GM12878 (cell line): ENCODE measurements at regions not wholly inside any gene's neighbourhood (a gene's known extent, or its start where the extent isn't known, plus 50 kb on each side); places are given as distances from the start of the nearest gene placed in this dataset.

Experiments used
- ATAC-seq: fragments of 200-7000 bp; cut with Tn5 transposase; 3 replicates; pipeline ENCODE4 v1.9.1; 2020; ENCODE audit warnings: mild to moderate bottlenecking, moderate library complexity
- BruUV-seq: library from RNA; stranded (reverse); fragments of 400-500 nt; replicated peaks from 2 replicates; lab custom pipeline; 2021; lab: Mats Ljungman, UMichigan
- CTCF ChIA-PET: fragments of 300-600 bp; sonication (Branson Sonifier 250); formaldehyde crosslinking; extraction: SDS; loops from one replicate; lab custom pipeline; 2021; ENCODE audit warnings: inconsistent platforms; lab: Yijun Ruan, JAX
- POLR2A ChIA-PET: fragments of 350-600 bp; formaldehyde crosslinking; extraction: SDS; loops from one replicate; lab custom pipeline; 2021; ENCODE audit warnings: inconsistent platforms; lab: Charles Lee
- RAD21 ChIA-PET: fragments of 300-600 bp; sonication (Branson Sonifier 250); formaldehyde crosslinking; loops from one replicate; lab custom pipeline; 2023; ENCODE audit warnings: antibody characterized with exemption; ENCODE audit not compliant: unreplicated experiment; lab: Charles Lee
- SMC1A ChIA-PET: fragments of 300-600 bp; sonication (Branson Sonifier 250); formaldehyde crosslinking; loops from one replicate; lab custom pipeline; 2023; ENCODE audit not compliant: unreplicated experiment, uncharacterized antibody; lab: Charles Lee
- DNase-seq: peaks from one replicate; pipeline ENCODE4 v3.0.0-alpha.2; 2011; ENCODE audit warnings: low read depth, low spot score
- FAIRE-seq: peaks from 3 replicates; lab custom pipeline; 2011; peaks lifted over from hg19 to GRCh38; lab: Jason Lieb, UNC
- H2AFZ ChIP-seq: 2 replicates; pipeline ENCODE4 v1.6.0; 2011; ENCODE audit warnings: low read depth, low read length, control low read depth; ENCODE audit not compliant: control insufficient read depth
- H3K27ac ChIP-seq: 2 replicates; pipeline ENCODE4 v1.5.1; 2011; ENCODE audit warnings: control low read depth; ENCODE audit not compliant: control insufficient read depth, insufficient read depth
- H3K27me3 ChIP-seq, 2 experiments: replicated peaks in 1 of 2; 2 replicates each; pipeline versions ENCODE4 v1.6.0 to v1.6.1; 2011; ENCODE audit warnings: low read length in 1 of 2; ENCODE audit not compliant: control insufficient read depth in 2 of 2, insufficient read depth in 2 of 2
- H3K36me3 ChIP-seq, 2 experiments: 2 replicates each; pipeline ENCODE4 v1.5.1; 2011; ENCODE audit warnings: low read length in 1 of 2; ENCODE audit not compliant: control insufficient read depth in 2 of 2, insufficient read depth in 2 of 2
- H3K4me1 ChIP-seq: 2 replicates; pipeline ENCODE4 v1.6.1; 2011; ENCODE audit warnings: mild to moderate bottlenecking, low read length, moderate library complexity, mixed read lengths; ENCODE audit not compliant: control insufficient read depth, insufficient read depth
- H3K4me2 ChIP-seq: 2 replicates; pipeline ENCODE4 v1.6.0; 2011; ENCODE audit warnings: control low read depth; ENCODE audit not compliant: control insufficient read depth, insufficient read depth
- H3K4me3 ChIP-seq: fragments of 200-600 bp; sonication (generic); 2 replicates; pipeline ENCODE4 v1.5.1; 2016
- H3K79me2 ChIP-seq: 2 replicates; pipeline ENCODE4 v1.6.0; 2011; ENCODE audit warnings: low read length; ENCODE audit not compliant: control insufficient read depth, insufficient read depth
- H3K9ac ChIP-seq: 2 replicates; pipeline ENCODE4 v1.8.0; 2011; ENCODE audit warnings: low read length, control low read depth, mixed read lengths; ENCODE audit not compliant: control insufficient read depth, insufficient read depth
- H3K9me3 ChIP-seq: replicated peaks from 3 replicates; pipeline ENCODE4 v1.5.1; 2011; ENCODE audit warnings: mild to moderate bottlenecking, low read length; ENCODE audit not compliant: control insufficient read depth, insufficient read depth
- H4K20me1 ChIP-seq: 2 replicates; pipeline ENCODE4 v1.6.0; 2011; ENCODE audit not compliant: control insufficient read depth, insufficient read depth
- CBFB ChIP-seq: IDR thresholded peaks from 2 replicates; pipeline ENCODE4 v1.6.1; 2016; ENCODE audit warnings: antibody characterized with exemption, low read depth
- CEBPB ChIP-seq, 2 experiments: fragments of 150-350 bp in 1 of 2; IDR thresholded peaks; 2 replicates each; pipeline ENCODE4 v1.6.1; 2012 to 2014; ENCODE audit warnings: low read depth in 2 of 2, low read length in 2 of 2, borderline replicate concordance in 1 of 2, inconsistent platforms in 1 of 2
- CHD1 ChIP-seq: IDR thresholded peaks from 2 replicates; pipeline ENCODE4 v1.6.1; 2012; ENCODE audit warnings: low read depth, low read length, improper control_type of control experiment
- CHD4 ChIP-seq: fragments of 200-600 bp; sonication (generic); IDR thresholded peaks from 2 replicates; pipeline ENCODE4 v1.6.1; 2016; ENCODE audit warnings: mild to moderate bottlenecking
- HDGF ChIP-seq: fragments of 450-650 bp; IDR thresholded peaks from 2 replicates; pipeline ENCODE4 v1.6.1; 2016; ENCODE audit warnings: antibody characterized with exemption
- POLR2AphosphoS2 ChIP-seq: IDR thresholded peaks from 2 replicates; pipeline ENCODE4 v1.6.1; 2011; ENCODE audit warnings: low read depth, mild to moderate bottlenecking, low read length, improper control_type of control experiment, moderate library complexity
- RFX5 ChIP-seq: IDR thresholded peaks from 2 replicates; pipeline ENCODE4 v1.6.1; 2011; ENCODE audit warnings: low read depth, low read length, improper control_type of control experiment
- WRNIP1 ChIP-seq: IDR thresholded peaks from 2 replicates; pipeline ENCODE4 v1.6.1; 2011; ENCODE audit warnings: low read depth, low read length, improper control_type of control experiment, borderline replicate concordance
- YY1 ChIP-seq: IDR thresholded peaks from 2 replicates; pipeline ENCODE4 v1.6.1; 2011; ENCODE audit warnings: low read depth, mild to moderate bottlenecking, low read length
- ZNF592 ChIP-seq: fragments of 450-650 bp; IDR thresholded peaks from 2 replicates; pipeline ENCODE4 v1.6.1; 2017; ENCODE audit warnings: mild to moderate bottlenecking, moderate library complexity
- ZNF622 ChIP-seq: fragments of 450-650 bp; IDR thresholded peaks from 2 replicates; pipeline ENCODE4 v1.6.1; 2017; ENCODE audit warnings: mild to moderate bottlenecking, inconsistent platforms
- WGBS: methylation state at CpG from one replicate; pipeline ENCODE4 v1.1.6; 2016; ENCODE audit warnings: low lambda C conversion rate; ENCODE audit not compliant: insufficient replicate concordance, insufficient coverage; ENCODE audit errors: missing lambda C conversion rate; 5-methylcytosine and 5-hydroxymethylcytosine counted together
- in situ Hi-C: fragments of 300-500 bp; cut with MboI; formaldehyde crosslinking; loops from 9 replicates; pipeline ENCODE4 v1.14.3; 2018; ENCODE audit warnings: mixed read lengths
- intact Hi-C: fragments of 100-400 bp; cut with micrococcal nuclease; formaldehyde crosslinking; loops from one replicate; pipeline ENCODE4 v1.14.2; 2022; ENCODE audit not compliant: unreplicated experiment
- TF ChIP-seq, protein P1 (sequence below): fragments of 450-650 bp; IDR thresholded peaks from 2 replicates; pipeline ENCODE4 v1.6.1; 2014; ENCODE audit warnings: mild to moderate bottlenecking
- TF ChIP-seq, protein P2 (sequence below): fragments of 450-650 bp; IDR thresholded peaks from 2 replicates; pipeline ENCODE4 v1.6.1; 2017; ENCODE audit warnings: low read depth, mild to moderate bottlenecking, moderate library complexity
- TF ChIP-seq, protein P3 (sequence below): IDR thresholded peaks from 2 replicates; pipeline ENCODE4 v1.6.1; 2011; ENCODE audit warnings: mild to moderate bottlenecking, low read depth, low read length, moderate library complexity; ENCODE audit not compliant: insufficient replicate concordance

DNA sequence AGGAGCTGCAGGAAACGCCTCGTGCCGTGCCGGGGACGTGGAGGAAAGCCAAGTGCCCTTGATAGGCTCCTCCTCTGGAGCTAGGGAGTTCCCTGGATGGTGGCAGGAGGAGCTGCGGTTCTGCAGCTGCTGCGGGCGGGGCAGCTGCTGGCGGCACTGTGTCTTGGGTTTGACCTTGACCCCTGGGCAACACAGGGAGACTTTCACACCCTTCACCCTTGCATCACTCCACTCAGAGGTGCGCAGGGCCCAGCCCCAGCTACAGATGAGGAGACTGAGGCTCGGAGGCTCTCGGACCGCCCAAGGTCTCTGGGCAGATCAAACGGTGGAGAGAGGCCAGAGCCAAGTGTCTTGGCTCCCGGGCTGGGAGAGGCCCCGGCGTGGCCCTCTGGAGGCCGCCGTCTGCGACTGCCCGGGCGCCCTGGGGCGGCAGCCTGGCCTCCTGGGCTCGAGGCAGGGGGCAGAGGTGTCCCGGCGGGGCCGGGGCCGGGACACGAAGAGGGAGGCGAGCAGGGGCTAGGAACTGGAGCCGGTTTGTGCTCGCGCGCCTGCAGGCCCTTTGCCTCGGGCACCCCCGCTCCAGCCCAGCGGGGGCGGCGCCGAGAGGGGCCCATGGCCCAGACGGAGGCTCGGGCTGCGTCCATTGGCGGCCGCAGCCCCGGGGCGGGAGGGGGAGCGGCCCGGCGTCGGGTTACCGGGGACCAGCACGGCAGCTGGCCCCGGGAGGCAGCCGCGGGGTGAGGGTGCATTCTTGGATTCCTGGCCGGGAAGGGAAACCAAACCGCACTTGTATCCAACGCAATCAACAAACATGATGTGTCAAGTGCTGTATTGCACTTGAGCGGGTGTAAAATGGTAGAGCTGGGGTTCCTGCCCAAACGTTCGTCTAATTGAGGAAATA lies 129.6 kb upstream of the SLC1A4 start:
- Histone ChIP-seq H2AFZ (peak overlapping the region; percentile 45), H3K36me3 (no peaks in the 10 kb centered on the region), H3K4me3 (peak overlapping the region; percentile 65), H3K4me2 (peak overlapping the region; percentile 98), H3K4me1 (peaks cover 54% of the 10 kb centered on the region), H3K9me3 (peaks cover 4% of the 10 kb centered on the region; the same call in 2 of the 3 replicates), H3K79me2 (peaks cover 2% of the 10 kb centered on the region; the same call in 1 of the 2 replicates), H3K27me3 (no peaks in the 10 kb centered on the region), H3K27ac (peak overlapping the region; percentile 91), H4K20me1 (no peaks in the 10 kb centered on the region), H3K9ac (peak overlapping the region; percentile 52)
- intact Hi-C loops = loop anchor here (2.0 to 5.0 kb wide), 3 partner anchors 109 to 252 kb away; no protein-coding TSS in a partner anchor
- ChIA-PET SMC1A (interaction anchor here (0.6 to 7.6 kb wide), 26 partner anchors 10 to 530 kb away, joined by 3 to 52 read pairs (median 3); partner anchors contain the start of gene AFTPH), POLR2A (interaction anchor here (0.6 to 1.7 kb wide), 9 partner anchors 18 to 269 kb away, joined by 3 to 5 read pairs (median 3); no protein-coding TSS in a partner anchor), CTCF (interaction anchor here (0.7 to 2.6 kb wide), 16 partner anchors 8 to 337 kb away, joined by 3 to 9 read pairs (median 4); no protein-coding TSS in a partner anchor), RAD21 (interaction anchor here (0.5 to 7.7 kb wide), 17 partner anchors 20 to 527 kb away, joined by 3 to 88 read pairs (median 4); partner anchors contain the start of genes AFTPH and SERTAD2)
- FAIRE-seq = no peak
- DNase-seq = no peak
- in situ Hi-C loops = loop anchor here (5.0 to 10.0 kb wide), 4 partner anchors 217 to 527 kb away; partner anchors contain the start of gene AFTPH
- peak; percentile 53 for ATAC-seq
- BruUV-seq = no TSS peak
- 1% methylated on average over 47 of the region's 62 CpGs for WGBS
- no peak for TF ChIP-seq CBFB
- TF ChIP-seq, protein P1, sequence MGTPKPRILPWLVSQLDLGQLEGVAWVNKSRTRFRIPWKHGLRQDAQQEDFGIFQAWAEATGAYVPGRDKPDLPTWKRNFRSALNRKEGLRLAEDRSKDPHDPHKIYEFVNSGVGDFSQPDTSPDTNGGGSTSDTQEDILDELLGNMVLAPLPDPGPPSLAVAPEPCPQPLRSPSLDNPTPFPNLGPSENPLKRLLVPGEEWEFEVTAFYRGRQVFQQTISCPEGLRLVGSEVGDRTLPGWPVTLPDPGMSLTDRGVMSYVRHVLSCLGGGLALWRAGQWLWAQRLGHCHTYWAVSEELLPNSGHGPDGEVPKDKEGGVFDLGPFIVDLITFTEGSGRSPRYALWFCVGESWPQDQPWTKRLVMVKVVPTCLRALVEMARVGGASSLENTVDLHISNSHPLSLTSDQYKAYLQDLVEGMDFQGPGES = no peak
- no peak for TF ChIP-seq CHD4
- TF ChIP-seq RFX5 = no peak
- TF ChIP-seq CEBPB (IDR thresholded peaks at IDR 0.05; ENCODE audit: borderline replicate concordance in 1 of 2, low read depth in 2 of 2, low read length in 2 of 2) = no peak
- TF ChIP-seq ZNF622 = no peak
- no peak for TF ChIP-seq ZNF592
- TF ChIP-seq YY1 = peak; percentile 64; the same call in 1 of the 2 replicates
- TF ChIP-seq CHD1 = no peak
- TF ChIP-seq, protein P2, sequence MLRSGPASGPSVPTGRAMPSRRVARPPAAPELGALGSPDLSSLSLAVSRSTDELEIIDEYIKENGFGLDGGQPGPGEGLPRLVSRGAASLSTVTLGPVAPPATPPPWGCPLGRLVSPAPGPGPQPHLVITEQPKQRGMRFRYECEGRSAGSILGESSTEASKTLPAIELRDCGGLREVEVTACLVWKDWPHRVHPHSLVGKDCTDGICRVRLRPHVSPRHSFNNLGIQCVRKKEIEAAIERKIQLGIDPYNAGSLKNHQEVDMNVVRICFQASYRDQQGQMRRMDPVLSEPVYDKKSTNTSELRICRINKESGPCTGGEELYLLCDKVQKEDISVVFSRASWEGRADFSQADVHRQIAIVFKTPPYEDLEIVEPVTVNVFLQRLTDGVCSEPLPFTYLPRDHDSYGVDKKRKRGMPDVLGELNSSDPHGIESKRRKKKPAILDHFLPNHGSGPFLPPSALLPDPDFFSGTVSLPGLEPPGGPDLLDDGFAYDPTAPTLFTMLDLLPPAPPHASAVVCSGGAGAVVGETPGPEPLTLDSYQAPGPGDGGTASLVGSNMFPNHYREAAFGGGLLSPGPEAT = no peak
- no peak for TF ChIP-seq POLR2AphosphoS2
- TF ChIP-seq HDGF = no peak
- no peak for TF ChIP-seq WRNIP1
- TF ChIP-seq, protein P3, sequence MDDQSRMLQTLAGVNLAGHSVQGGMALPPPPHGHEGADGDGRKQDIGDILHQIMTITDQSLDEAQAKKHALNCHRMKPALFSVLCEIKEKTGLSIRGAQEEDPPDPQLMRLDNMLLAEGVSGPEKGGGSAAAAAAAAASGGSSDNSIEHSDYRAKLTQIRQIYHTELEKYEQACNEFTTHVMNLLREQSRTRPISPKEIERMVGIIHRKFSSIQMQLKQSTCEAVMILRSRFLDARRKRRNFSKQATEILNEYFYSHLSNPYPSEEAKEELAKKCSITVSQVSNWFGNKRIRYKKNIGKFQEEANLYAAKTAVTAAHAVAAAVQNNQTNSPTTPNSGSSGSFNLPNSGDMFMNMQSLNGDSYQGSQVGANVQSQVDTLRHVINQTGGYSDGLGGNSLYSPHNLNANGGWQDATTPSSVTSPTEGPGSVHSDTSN = no peak
